Lung (tissue), 11 donors: ENCODE measurements at regions not wholly inside any gene's neighbourhood (a gene's known extent, or its start where the extent isn't known, plus 50 kb on each side); places are given as distances from the start of the nearest gene placed in this dataset.

Experiments used
- ATAC-seq: fragments of 200-7000 bp; cut with Tn5 transposase; one replicate; pipeline ENCODE4 v1.9.1; 2020; ENCODE audit warnings: moderate number of reproducible peaks; ENCODE audit not compliant: insufficient read depth, low FRiP score
- DNase-seq, 3 donors: peaks; one replicate each; pipeline ENCODE4 v3.0.0-alpha.2; 2013 to 2017
- H3K27ac ChIP-seq, 2 donors: one replicate each; pipeline ENCODE4 v1.5.1; 2013; ENCODE audit warnings: mild to moderate bottlenecking in 2 of 2, moderate library complexity in 2 of 2, control low read depth in 1 of 2, inconsistent platforms in 1 of 2, low read depth in 1 of 2, low read length in 1 of 2
- H3K27me3 ChIP-seq, 3 donors: one replicate each; pipeline ENCODE4 v1.5.1; 2013; ENCODE audit warnings: low read length in 2 of 3; ENCODE audit not compliant: control insufficient read depth in 3 of 3, insufficient read depth in 3 of 3
- H3K36me3 ChIP-seq, 4 donors: one replicate each; pipeline ENCODE4 v1.5.1; 2013; ENCODE audit warnings: low read length in 4 of 4, mild to moderate bottlenecking in 1 of 4, moderate library complexity in 1 of 4; ENCODE audit not compliant: control insufficient read depth in 4 of 4, insufficient read depth in 4 of 4
- H3K4me1 ChIP-seq, 5 donors: one replicate each; pipeline ENCODE4 v1.5.1; 2013; ENCODE audit warnings: low read length in 5 of 5, mild to moderate bottlenecking in 2 of 5, moderate library complexity in 1 of 5; ENCODE audit not compliant: control insufficient read depth in 5 of 5, insufficient read depth in 5 of 5
- H3K4me3 ChIP-seq: one replicate; pipeline ENCODE4 v1.5.1; 2013; ENCODE audit warnings: mild to moderate bottlenecking, control low read depth, moderate library complexity
- H3K9ac ChIP-seq, 2 donors: one replicate each; pipeline ENCODE4 v1.5.1; 2013; ENCODE audit warnings: low read length in 2 of 2, control low read depth in 1 of 2; ENCODE audit not compliant: insufficient read depth in 1 of 2
- H3K9me3 ChIP-seq, 4 donors: one replicate each; pipeline ENCODE4 v1.5.1; 2013; ENCODE audit warnings: low read length in 3 of 4, mild to moderate bottlenecking in 1 of 4, moderate library complexity in 1 of 4; ENCODE audit not compliant: control insufficient read depth in 4 of 4, insufficient read depth in 3 of 4
- WGBS, 2 donors: extraction: QIAGEN DNeasy Blood & Tissue Kit; methylation state at CpG; one replicate each; pipeline ENCODE4 v1.1.7; 2013; 5-methylcytosine and 5-hydroxymethylcytosine counted together
- TF ChIP-seq, protein P1 (sequence below): IDR thresholded peaks from 2 replicates; pipeline ENCODE4 v1.5.1; 2012; ENCODE audit warnings: mild to moderate bottlenecking; ENCODE audit errors: control extremely low read depth, extremely low read depth
- donor health status: control.
- donor health status: control.
- donor health status: Bipolar disorder and iron deficiency.
- donor health status: healthy.
- donor health status: DM: yes; HTN: yes; CAD: no.

DNA sequence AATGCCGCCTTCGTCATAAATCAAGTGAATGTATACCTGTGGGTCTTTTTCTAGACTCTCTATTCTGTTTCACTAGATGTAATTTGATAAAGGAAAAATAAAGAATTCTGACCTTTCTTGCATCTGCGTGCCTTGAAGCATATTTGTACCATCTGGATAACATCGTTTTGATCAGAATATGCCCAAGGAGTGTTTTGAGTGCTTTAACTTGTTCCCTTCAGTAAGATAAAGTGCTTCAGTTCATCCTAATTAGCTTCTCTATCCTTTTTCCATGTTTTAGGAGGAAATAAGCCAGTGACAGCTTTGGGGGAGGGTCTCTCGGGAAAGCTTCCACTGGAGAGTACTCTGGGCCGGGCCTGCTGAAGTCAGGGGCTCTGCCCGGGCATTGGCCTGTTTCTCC lies 113.5 kb upstream of the DAP start:
- TF ChIP-seq, protein P1, sequence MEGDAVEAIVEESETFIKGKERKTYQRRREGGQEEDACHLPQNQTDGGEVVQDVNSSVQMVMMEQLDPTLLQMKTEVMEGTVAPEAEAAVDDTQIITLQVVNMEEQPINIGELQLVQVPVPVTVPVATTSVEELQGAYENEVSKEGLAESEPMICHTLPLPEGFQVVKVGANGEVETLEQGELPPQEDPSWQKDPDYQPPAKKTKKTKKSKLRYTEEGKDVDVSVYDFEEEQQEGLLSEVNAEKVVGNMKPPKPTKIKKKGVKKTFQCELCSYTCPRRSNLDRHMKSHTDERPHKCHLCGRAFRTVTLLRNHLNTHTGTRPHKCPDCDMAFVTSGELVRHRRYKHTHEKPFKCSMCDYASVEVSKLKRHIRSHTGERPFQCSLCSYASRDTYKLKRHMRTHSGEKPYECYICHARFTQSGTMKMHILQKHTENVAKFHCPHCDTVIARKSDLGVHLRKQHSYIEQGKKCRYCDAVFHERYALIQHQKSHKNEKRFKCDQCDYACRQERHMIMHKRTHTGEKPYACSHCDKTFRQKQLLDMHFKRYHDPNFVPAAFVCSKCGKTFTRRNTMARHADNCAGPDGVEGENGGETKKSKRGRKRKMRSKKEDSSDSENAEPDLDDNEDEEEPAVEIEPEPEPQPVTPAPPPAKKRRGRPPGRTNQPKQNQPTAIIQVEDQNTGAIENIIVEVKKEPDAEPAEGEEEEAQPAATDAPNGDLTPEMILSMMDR = no peak
- Histone ChIP-seq H3K27ac (no peak overlapping the region), H3K4me1 (no peaks in the 10 kb centered on the region), H3K27me3 (no peaks in the 10 kb centered on the region), H3K9me3 (no peaks in the 10 kb centered on the region), H3K36me3 (no peaks in the 10 kb centered on the region), H3K9ac (no peak overlapping the region), H3K4me3 (no peak overlapping the region)
- DNase-seq = no peak
- ATAC-seq = no peak
- 92 to 95% methylated on average over 7 of the region's 7 CpGs for WGBS, 2 donors

DNA sequence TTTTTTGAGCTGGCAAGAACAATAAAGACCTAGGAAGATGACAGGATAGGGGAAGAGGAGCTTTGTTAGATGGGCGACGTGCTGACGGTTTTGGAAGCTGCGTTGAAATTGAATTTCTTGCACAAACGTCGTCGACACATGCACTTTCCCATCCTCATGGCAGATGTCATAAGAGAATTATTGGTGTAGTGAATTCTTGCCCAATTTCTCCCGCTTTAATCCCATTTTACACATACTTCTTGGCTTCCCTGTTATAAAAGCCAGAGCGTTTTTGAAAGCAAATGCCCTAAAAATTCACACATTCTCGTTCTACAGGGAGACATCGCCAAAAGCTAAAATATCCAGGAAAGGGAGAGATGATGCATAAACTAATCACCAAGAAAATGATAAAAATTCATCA lies 109.8 kb upstream of the DAP start:
- Histone ChIP-seq H3K36me3 (no peaks in the 10 kb centered on the region), H3K9me3 (no peaks in the 10 kb centered on the region), H3K4me1 (no peaks in the 10 kb centered on the region), H3K4me3 (no peak overlapping the region), H3K9ac (no peak overlapping the region), H3K27ac (no peak overlapping the region), H3K27me3 (peaks cover 0 to 2% (median 0%) of the 10 kb centered on the region in 3 donors)
- DNase-seq (no peak), ATAC-seq (no peak)
- TF ChIP-seq, protein P1 = no peak
- WGBS, 2 donors = 87 to 90% methylated on average over 11 of the region's 11 CpGs

DNA sequence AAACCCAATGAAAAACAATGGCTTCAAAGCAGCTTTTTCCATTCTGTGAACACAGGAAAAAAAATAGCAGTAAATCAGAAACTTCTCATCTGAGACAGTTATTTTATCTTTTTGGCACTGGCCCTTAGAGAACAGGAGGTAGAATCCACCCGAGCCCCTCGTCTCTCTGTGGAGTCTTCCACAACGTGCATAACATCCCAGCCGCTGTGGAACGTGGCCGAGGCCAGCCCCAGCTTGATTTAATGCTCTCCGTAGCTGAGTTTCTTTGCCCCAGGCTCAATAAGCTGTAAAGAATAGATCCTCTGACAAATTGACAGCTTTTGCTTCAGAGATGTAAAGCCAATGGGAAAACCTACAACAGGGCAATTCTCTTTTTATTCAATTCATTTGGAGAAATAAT lies 107.9 kb upstream of the DAP start:
- Histone ChIP-seq H3K4me1 (no peaks in the 10 kb centered on the region), H3K9ac (no peak overlapping the region), H3K27ac (no peak overlapping the region), H3K9me3 (no peaks in the 10 kb centered on the region), H3K4me3 (no peak overlapping the region), H3K36me3 (no peaks in the 10 kb centered on the region), H3K27me3 (peaks cover 0 to 2% (median 0%) of the 10 kb centered on the region in 3 donors)
- DNase-seq (no peak), ATAC-seq (no peak)
- TF ChIP-seq, protein P1 = no peak
- 73 to 83% methylated on average over 7 of the region's 7 CpGs for WGBS, 2 donors
